Chondrocyte (in vitro differentiated cells): ENCODE measurements at regions not wholly inside any gene's neighbourhood (a gene's known extent, or its start where the extent isn't known, plus 50 kb on each side); places are given as distances from the start of the nearest gene placed in this dataset.
A peak's percentile ranks its signal among the peaks of the same experiment; 100 is the strongest.

Experiments used
- DNase-seq: peaks from one replicate; pipeline ENCODE4 v3.0.0; 2021; ENCODE audit warnings: mixed read lengths, low spot score
- H3K27ac Mint-ChIP-seq: one replicate; pipeline ENCODE4 v1.8.0; 2021; ENCODE audit warnings: mild to moderate bottlenecking, moderate library complexity, mixed read lengths; ENCODE audit not compliant: unreplicated experiment
- H3K27me3 Mint-ChIP-seq: 2 replicates; pipeline ENCODE4 v1.8.0; 2021; ENCODE audit warnings: low read depth, mixed read lengths
- H3K36me3 Mint-ChIP-seq: 2 replicates; pipeline ENCODE4 v1.8.0; 2021; ENCODE audit warnings: low read depth, mixed read lengths
- H3K4me1 Mint-ChIP-seq: 2 replicates; pipeline ENCODE4 v1.8.0; 2021; ENCODE audit warnings: low read depth, mild to moderate bottlenecking, mixed read lengths
- H3K4me3 Mint-ChIP-seq: one replicate; pipeline ENCODE4 v1.8.0; 2021; ENCODE audit warnings: mild to moderate bottlenecking, moderate library complexity, mixed read lengths; ENCODE audit not compliant: unreplicated experiment
- H3K9me3 Mint-ChIP-seq: 2 replicates; pipeline ENCODE4 v1.8.0; 2021; ENCODE audit warnings: low read depth, mixed read lengths
- TF ChIP-seq, protein P1 (sequence below): fragments of 200-600 bp; sonication (generic); IDR thresholded peaks from 2 replicates; pipeline ENCODE4 v1.5.0; 2021; ENCODE audit warnings: antibody characterized with exemption, mild to moderate bottlenecking, moderate library complexity

DNA sequence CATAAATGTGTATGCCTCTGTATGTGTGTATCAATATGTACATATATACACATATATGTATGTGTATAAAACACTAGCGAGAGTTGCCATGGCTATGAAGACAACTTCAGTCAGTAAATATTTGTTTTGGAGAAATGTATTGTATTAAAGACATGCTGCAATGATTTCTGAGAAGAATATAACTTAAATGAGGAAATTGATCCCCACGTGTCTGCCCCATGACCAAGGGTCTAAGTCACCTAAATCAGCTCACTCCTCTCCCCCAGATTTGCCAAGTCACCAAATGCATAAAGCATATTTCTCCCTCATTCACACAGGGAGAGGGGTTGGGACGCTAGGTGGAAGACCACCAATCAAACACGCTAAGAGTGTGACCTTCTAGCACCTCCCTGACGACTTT, 58.3 kb upstream of the LYST start:
- no peak for DNase-seq
- H3K36me3 Mint-ChIP-seq: no peaks in the 10 kb centered on the region
- H3K27ac Mint-ChIP-seq: no peak overlapping the region
- H3K4me3 Mint-ChIP-seq: no peak overlapping the region
- TF ChIP-seq, protein P1, sequence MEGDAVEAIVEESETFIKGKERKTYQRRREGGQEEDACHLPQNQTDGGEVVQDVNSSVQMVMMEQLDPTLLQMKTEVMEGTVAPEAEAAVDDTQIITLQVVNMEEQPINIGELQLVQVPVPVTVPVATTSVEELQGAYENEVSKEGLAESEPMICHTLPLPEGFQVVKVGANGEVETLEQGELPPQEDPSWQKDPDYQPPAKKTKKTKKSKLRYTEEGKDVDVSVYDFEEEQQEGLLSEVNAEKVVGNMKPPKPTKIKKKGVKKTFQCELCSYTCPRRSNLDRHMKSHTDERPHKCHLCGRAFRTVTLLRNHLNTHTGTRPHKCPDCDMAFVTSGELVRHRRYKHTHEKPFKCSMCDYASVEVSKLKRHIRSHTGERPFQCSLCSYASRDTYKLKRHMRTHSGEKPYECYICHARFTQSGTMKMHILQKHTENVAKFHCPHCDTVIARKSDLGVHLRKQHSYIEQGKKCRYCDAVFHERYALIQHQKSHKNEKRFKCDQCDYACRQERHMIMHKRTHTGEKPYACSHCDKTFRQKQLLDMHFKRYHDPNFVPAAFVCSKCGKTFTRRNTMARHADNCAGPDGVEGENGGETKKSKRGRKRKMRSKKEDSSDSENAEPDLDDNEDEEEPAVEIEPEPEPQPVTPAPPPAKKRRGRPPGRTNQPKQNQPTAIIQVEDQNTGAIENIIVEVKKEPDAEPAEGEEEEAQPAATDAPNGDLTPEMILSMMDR: no peak
- H3K9me3 Mint-ChIP-seq: no peaks in the 10 kb centered on the region
- H3K4me1 Mint-ChIP-seq: peaks cover 48% of the 10 kb centered on the region
- H3K27me3 Mint-ChIP-seq: no peaks in the 10 kb centered on the region

DNA sequence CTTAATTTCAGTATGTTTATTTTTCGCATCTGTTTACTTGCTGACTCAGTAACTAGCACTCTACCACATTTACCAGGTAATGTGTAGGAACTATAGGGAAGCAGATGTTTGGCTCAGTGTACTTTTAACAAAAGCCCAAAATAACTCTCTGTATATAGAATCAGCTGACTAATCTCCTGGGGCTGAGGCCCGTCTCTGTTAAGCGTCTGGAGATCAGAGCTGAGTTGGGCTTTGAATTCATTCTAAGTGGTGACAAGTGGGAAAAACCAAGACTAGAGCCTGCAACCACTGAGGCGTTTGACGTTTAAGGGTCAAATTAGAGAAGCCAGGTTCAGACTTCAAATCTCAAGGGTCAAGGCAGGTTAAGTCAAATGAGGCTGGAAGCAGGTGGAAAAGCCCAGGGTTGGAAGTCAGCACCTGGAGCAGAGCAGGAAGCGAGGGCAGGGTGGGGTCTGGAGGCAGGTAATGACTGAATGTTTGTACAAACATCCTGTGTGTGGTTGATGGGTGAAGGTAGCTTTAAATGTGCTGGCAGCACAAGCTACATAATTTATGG, 56.8 kb upstream of the LYST start:
- Mint-ChIP-seq H3K4me3 (no peak overlapping the region), H3K27me3 (no peaks in the 10 kb centered on the region), H3K9me3 (no peaks in the 10 kb centered on the region), H3K4me1 (peaks cover 52% of the 10 kb centered on the region), H3K27ac (peak overlapping the region; percentile 90), H3K36me3 (no peaks in the 10 kb centered on the region)
- TF ChIP-seq, protein P1: no peak
- DNase-seq: no peak

DNA sequence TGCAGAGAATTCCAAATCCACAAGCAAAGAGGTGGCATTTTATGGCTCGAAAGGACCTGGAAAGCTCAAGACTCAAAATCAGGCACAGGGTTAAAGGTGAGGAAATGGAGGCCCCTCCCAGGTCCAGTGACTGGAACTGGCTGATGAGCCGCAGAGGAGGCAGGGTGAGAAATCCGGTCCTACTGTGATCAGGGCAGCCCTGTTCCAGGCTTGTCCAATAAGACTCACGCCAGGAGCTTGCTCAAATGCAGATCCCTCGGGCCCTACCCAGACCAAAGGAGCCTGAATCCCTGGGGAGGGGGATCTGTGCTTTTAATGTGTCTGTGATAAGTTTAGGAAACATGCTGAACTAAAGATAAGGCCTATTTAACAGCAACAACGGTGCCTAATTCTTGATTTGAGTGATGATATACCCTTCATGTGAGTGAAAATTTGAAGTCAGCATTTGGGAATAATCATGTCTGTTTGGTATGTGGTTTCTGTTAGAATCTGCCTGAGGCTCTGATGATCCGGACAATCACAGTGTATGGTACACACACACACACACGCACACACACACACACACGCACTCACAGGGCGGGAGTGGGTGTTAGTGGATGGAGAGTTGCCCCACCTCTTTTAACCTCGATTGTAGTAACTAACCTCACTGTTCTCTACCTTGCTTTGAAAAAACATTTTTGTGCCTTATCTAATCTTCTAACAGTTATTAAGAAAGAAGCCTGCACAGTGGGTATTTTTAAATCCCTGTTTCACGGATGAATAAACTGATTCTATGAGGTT, 54.1 kb upstream of the LYST start:
- H3K9me3 Mint-ChIP-seq: no peaks in the 10 kb centered on the region
- H3K4me3 Mint-ChIP-seq: no peak overlapping the region
- TF ChIP-seq, protein P1: no peak
- H3K27me3 Mint-ChIP-seq: no peaks in the 10 kb centered on the region
- peaks cover 73% of the 10 kb centered on the region for H3K4me1 Mint-ChIP-seq
- H3K27ac Mint-ChIP-seq: peak overlapping the region; percentile 92
- no peaks in the 10 kb centered on the region for H3K36me3 Mint-ChIP-seq
- no peak for DNase-seq

GRCh38 chr1:235919833-235920441, 53.2 kb upstream of the LYST start:
- no peak for DNase-seq
- H3K36me3 Mint-ChIP-seq: no peaks in the 10 kb centered on the region

More at GRCh38 chr1:235919833-235920441, 53.2 kb upstream of the LYST start:
- TF ChIP-seq, protein P1: no peak
- no peaks in the 10 kb centered on the region for H3K27me3 Mint-ChIP-seq
- peaks cover 73% of the 10 kb centered on the region for H3K4me1 Mint-ChIP-seq
- H3K9me3 Mint-ChIP-seq: no peaks in the 10 kb centered on the region
- H3K4me3 Mint-ChIP-seq: no peak overlapping the region
- peak overlapping the region; percentile 92 for H3K27ac Mint-ChIP-seq
